Fibroblast of mammary gland (primary cell): ENCODE measurements at regions not wholly inside any gene's neighbourhood (a gene's known extent, or its start where the extent isn't known, plus 50 kb on each side); places are given as distances from the start of the nearest gene placed in this dataset.

Experiments
- DNase-seq: peaks from one replicate; pipeline ENCODE4 v3.0.0-alpha.2; 2010; ENCODE audit warnings: low read depth
- H3K4me3 ChIP-seq: 2 replicates; pipeline ENCODE4 v1.5.1; 2011; ENCODE audit warnings: low read depth, mild to moderate bottlenecking, low read length, moderate library complexity; ENCODE audit not compliant: control insufficient read depth
- CTCF ChIP-seq: conservative IDR thresholded peaks from 2 replicates; pipeline ENCODE4 v1.5.1; 2011; ENCODE audit warnings: low read depth, low read length, inconsistent platforms; ENCODE audit not compliant: control insufficient read depth, insufficient read depth

GRCh38 chr11:126140926-126141280 lies 70.5 kb downstream of the RPUSD4 start:
- DNase-seq: peak; percentile 85
- no peak for TF ChIP-seq CTCF
- H3K4me3 ChIP-seq: no peak overlapping the region

- no peak for DNase-seq
- no peak overlapping the region for H3K4me3 ChIP-seq
- no peak for TF ChIP-seq CTCF
Measured at GRCh38 chr11:126140201-126140925, 71.1 kb downstream of the RPUSD4 start.

- no peak for TF ChIP-seq CTCF
- peak; percentile 72 for DNase-seq
- no peak overlapping the region for H3K4me3 ChIP-seq
Measured at GRCh38 chr11:126139111-126140091, 72.0 kb downstream of the RPUSD4 start.

GRCh38 chr11:126138636-126139035 lies 72.8 kb downstream of the RPUSD4 start:
- TF ChIP-seq CTCF: no peak
- H3K4me3 ChIP-seq: no peak overlapping the region
- DNase-seq: no peak

GRCh38 chr11:126137136-126137535 lies 74.3 kb downstream of the RPUSD4 start:
- DNase-seq: peak; percentile 65
- TF ChIP-seq CTCF: no peak
- H3K4me3 ChIP-seq: no peak overlapping the region

GRCh38 chr11:126136507-126136906 lies 73.8 kb upstream of the CDON start:
- no peak for TF ChIP-seq CTCF
- no peak overlapping the region for H3K4me3 ChIP-seq
- DNase-seq: peak; percentile 92
